GM21360 (cell line): ENCODE measurements at regions not wholly inside any gene's neighbourhood (a gene's known extent, or its start where the extent isn't known, plus 50 kb on each side); places are given as distances from the start of the nearest gene placed in this dataset.

Experiments
- ATAC-seq: cut with Tn5 transposase; IDR thresholded peaks from one replicate; pipeline ENCODE4 v1.9.1; 2021; ENCODE audit warnings: mild to moderate bottlenecking, moderate library complexity; ENCODE audit not compliant: unreplicated experiment

- no peak for ATAC-seq
Measured at GRCh38 chr18:38481576-38481975, 916.0 kb upstream of the CELF4 start.

- no peak for ATAC-seq
Measured at GRCh38 chr18:38475686-38476085, 910.1 kb upstream of the CELF4 start.

GRCh38 chr18:38473535-38473934, 907.9 kb upstream of the CELF4 start:
- no peak for ATAC-seq

GRCh38 chr18:38470421-38470820, 904.8 kb upstream of the CELF4 start:
- no peak for ATAC-seq

- no peak for ATAC-seq
Measured at GRCh38 chr18:38466426-38466825, 900.8 kb upstream of the CELF4 start.

- ATAC-seq: no peak
Measured at GRCh38 chr18:38464024-38464423, 898.4 kb upstream of the CELF4 start.

GRCh38 chr18:38460657-38461056, 895.1 kb upstream of the CELF4 start:
- no peak for ATAC-seq

GRCh38 chr18:38459131-38459994, 893.8 kb upstream of the CELF4 start:
- ATAC-seq: no peak

GRCh38 chr18:38458698-38459097, 893.1 kb upstream of the CELF4 start:
- ATAC-seq: no peak

- ATAC-seq: no peak
Measured at GRCh38 chr18:38456253-38456652, 890.7 kb upstream of the CELF4 start.

GRCh38 chr18:38454764-38455469, 889.3 kb upstream of the CELF4 start:
- no peak for ATAC-seq

- ATAC-seq: no peak
Measured at GRCh38 chr18:38453880-38454279, 888.3 kb upstream of the CELF4 start.

GRCh38 chr18:38450876-38451275, 885.3 kb upstream of the CELF4 start:
- ATAC-seq: no peak

- ATAC-seq: no peak
Measured at GRCh38 chr18:38445804-38446145, 880.2 kb upstream of the CELF4 start.

GRCh38 chr18:38444971-38445803, 879.6 kb upstream of the CELF4 start:
- ATAC-seq: no peak

GRCh38 chr18:38427736-38428135, 862.1 kb upstream of the CELF4 start:
- no peak for ATAC-seq

GRCh38 chr18:38427234-38427633, 861.6 kb upstream of the CELF4 start:
- no peak for ATAC-seq

- ATAC-seq: no peak
Measured at GRCh38 chr18:38421872-38422615, 856.4 kb upstream of the CELF4 start.

GRCh38 chr18:38421021-38421420, 855.4 kb upstream of the CELF4 start:
- ATAC-seq: no peak

- ATAC-seq: no peak
Measured at GRCh38 chr18:38420611-38421010, 855.0 kb upstream of the CELF4 start.

GRCh38 chr18:38415811-38416210, 850.2 kb upstream of the CELF4 start:
- no peak for ATAC-seq
